ENCODE measurements at regions not wholly inside any gene's neighbourhood (a gene's known extent, or its start where the extent isn't known, plus 50 kb on each side); places are given as distances from the start of the nearest gene placed in this dataset.

DNA sequence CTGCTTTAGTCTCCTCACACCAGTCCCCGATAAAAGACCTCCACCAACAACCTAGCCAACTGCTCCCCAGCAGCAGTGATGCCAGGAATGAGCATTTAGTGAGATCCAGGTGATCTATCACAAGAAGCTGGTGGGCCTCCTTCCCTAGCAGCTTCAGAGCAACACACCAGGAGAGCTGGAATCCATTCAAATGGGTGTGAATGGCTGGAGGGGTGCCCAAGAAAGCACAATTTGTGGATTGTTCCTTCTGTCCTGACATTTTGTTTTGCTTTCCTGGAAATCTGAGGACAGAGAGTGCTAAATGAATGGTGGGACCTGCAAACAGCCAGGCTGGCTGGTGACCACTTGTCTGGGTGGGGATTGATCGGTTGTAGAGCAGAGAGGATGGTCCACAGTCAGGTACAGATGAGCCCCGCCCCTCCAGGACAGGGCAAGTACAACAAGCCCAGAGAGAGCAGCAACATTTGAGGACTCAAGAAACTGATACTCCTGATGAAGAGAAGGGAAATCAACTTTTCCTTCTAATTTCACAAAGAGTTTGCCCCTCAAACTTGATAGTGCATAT, 316.8 kb downstream of the VPS13C start:
- Histone ChIP-seq H3K9ac (ENCODE audit: low read length) (no peak overlapping the region), H3K36me3 (ENCODE audit: insufficient read depth, low read length) (no peaks in the 10 kb centered on the region), H4K20me1 (ENCODE audit: insufficient read depth, low read length) (no peaks in the 10 kb centered on the region), H3K4me3 (ENCODE audit: low read depth, low read length, poor library complexity, severe bottlenecking) (no peak overlapping the region), H3F3A (ENCODE audit: insufficient read depth, low read length) (no peaks in the 10 kb centered on the region), H3K27me3 (ENCODE audit: insufficient read depth, low read length) (no peaks in the 10 kb centered on the region), H3K9me2 (ENCODE audit: low read depth, low read length) (no peaks in the 10 kb centered on the region), H3K4me1 (ENCODE audit: insufficient read depth, low read length, severe bottlenecking) (no peaks in the 10 kb centered on the region), H3K9me3 (ENCODE audit: low read length) (no peaks in the 10 kb centered on the region), H3K79me2 (ENCODE audit: insufficient read depth, low read length) (no peaks in the 10 kb centered on the region), H2AFZ (ENCODE audit: low read length) (no peak overlapping the region), H3K4me2 (ENCODE audit: low read length) (no peak overlapping the region), H3K27ac (ENCODE audit: low read depth, low read length, poor library complexity, severe bottlenecking) (no peak overlapping the region)
- TF ChIP-seq, protein P1, sequence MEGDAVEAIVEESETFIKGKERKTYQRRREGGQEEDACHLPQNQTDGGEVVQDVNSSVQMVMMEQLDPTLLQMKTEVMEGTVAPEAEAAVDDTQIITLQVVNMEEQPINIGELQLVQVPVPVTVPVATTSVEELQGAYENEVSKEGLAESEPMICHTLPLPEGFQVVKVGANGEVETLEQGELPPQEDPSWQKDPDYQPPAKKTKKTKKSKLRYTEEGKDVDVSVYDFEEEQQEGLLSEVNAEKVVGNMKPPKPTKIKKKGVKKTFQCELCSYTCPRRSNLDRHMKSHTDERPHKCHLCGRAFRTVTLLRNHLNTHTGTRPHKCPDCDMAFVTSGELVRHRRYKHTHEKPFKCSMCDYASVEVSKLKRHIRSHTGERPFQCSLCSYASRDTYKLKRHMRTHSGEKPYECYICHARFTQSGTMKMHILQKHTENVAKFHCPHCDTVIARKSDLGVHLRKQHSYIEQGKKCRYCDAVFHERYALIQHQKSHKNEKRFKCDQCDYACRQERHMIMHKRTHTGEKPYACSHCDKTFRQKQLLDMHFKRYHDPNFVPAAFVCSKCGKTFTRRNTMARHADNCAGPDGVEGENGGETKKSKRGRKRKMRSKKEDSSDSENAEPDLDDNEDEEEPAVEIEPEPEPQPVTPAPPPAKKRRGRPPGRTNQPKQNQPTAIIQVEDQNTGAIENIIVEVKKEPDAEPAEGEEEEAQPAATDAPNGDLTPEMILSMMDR (IDR thresholded peaks at IDR 0.05; ENCODE audit: low read length): no peak
- TF ChIP-seq EZH2 (IDR thresholded peaks at IDR 0.05; ENCODE audit: borderline replicate concordance, low read length): no peak

- no peaks in the 10 kb centered on the region for H3F3A ChIP-seq (ENCODE audit: insufficient read depth, low read length)
- no peaks in the 10 kb centered on the region for H3K9me2 ChIP-seq (ENCODE audit: low read depth, low read length)
- H3K4me2 ChIP-seq (ENCODE audit: low read length): no peak overlapping the region
- H3K4me3 ChIP-seq (ENCODE audit: low read depth, low read length, poor library complexity, severe bottlenecking): no peak overlapping the region
- no peaks in the 10 kb centered on the region for H4K20me1 ChIP-seq (ENCODE audit: insufficient read depth, low read length)
- no peaks in the 10 kb centered on the region for H3K79me2 ChIP-seq (ENCODE audit: insufficient read depth, low read length)
- H3K27ac ChIP-seq (ENCODE audit: low read depth, low read length, poor library complexity, severe bottlenecking): no peak overlapping the region
- no peak overlapping the region for H2AFZ ChIP-seq (ENCODE audit: low read length)
- no peaks in the 10 kb centered on the region for H3K9me3 ChIP-seq (ENCODE audit: low read length)
- no peak for TF ChIP-seq EZH2 (IDR thresholded peaks at IDR 0.05; ENCODE audit: borderline replicate concordance, low read length)
- TF ChIP-seq, protein P1 (IDR thresholded peaks at IDR 0.05; ENCODE audit: low read length): no peak
- no peaks in the 10 kb centered on the region for H3K27me3 ChIP-seq (ENCODE audit: insufficient read depth, low read length)
- no peaks in the 10 kb centered on the region for H3K4me1 ChIP-seq (ENCODE audit: insufficient read depth, low read length, severe bottlenecking)
- H3K36me3 ChIP-seq (ENCODE audit: insufficient read depth, low read length): no peaks in the 10 kb centered on the region
- no peak overlapping the region for H3K9ac ChIP-seq (ENCODE audit: low read length)
Observed at GRCh38 chr15:61742591-61742990, 317.7 kb downstream of the VPS13C start.

DNA sequence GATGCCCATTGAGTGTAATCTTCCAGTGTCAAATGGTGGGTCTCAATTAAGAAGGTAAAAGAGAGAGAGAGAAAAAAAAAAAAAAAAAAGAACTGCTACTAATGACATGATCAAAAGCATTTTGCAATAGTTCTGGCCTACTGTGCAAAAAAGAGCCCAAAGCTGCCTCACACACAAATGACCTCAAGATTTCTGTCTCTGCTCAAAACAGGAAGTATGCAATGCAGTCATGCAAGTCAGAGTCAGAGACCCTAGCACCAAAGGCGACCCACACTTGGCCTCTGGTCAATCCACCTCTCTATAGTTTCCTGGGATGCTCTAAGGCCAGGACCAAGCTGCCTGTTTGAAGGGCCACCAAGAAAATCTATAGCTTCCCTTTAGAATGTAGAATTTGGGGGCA, 323.5 kb downstream of the VPS13C start:
- no peaks in the 10 kb centered on the region for H3K79me2 ChIP-seq (ENCODE audit: insufficient read depth, low read length)
- H3K4me3 ChIP-seq (ENCODE audit: low read depth, low read length, poor library complexity, severe bottlenecking): no peak overlapping the region
- no peaks in the 10 kb centered on the region for H3F3A ChIP-seq (ENCODE audit: insufficient read depth, low read length)
- no peak overlapping the region for H3K4me2 ChIP-seq (ENCODE audit: low read length)
- no peak overlapping the region for H2AFZ ChIP-seq (ENCODE audit: low read length)
- no peaks in the 10 kb centered on the region for H3K9me3 ChIP-seq (ENCODE audit: low read length)
- H3K9ac ChIP-seq (ENCODE audit: low read length): no peak overlapping the region
- no peak overlapping the region for H3K27ac ChIP-seq (ENCODE audit: low read depth, low read length, poor library complexity, severe bottlenecking)
- no peaks in the 10 kb centered on the region for H3K27me3 ChIP-seq (ENCODE audit: insufficient read depth, low read length)
- no peaks in the 10 kb centered on the region for H4K20me1 ChIP-seq (ENCODE audit: insufficient read depth, low read length)
- TF ChIP-seq EZH2 (IDR thresholded peaks at IDR 0.05; ENCODE audit: borderline replicate concordance, low read length): no peak
- TF ChIP-seq, protein P1 (IDR thresholded peaks at IDR 0.05; ENCODE audit: low read length): no peak
- no peaks in the 10 kb centered on the region for H3K36me3 ChIP-seq (ENCODE audit: insufficient read depth, low read length)
- H3K4me1 ChIP-seq (ENCODE audit: insufficient read depth, low read length, severe bottlenecking): no peaks in the 10 kb centered on the region
- no peaks in the 10 kb centered on the region for H3K9me2 ChIP-seq (ENCODE audit: low read depth, low read length)
